GM21390 (cell line): ENCODE measurements at regions not wholly inside any gene's neighbourhood (a gene's known extent, or its start where the extent isn't known, plus 50 kb on each side); places are given as distances from the start of the nearest gene placed in this dataset.

Experiments used
- ATAC-seq: cut with Tn5 transposase; IDR thresholded peaks from one replicate; pipeline ENCODE4 v1.9.1; 2021; ENCODE audit not compliant: unreplicated experiment

DNA sequence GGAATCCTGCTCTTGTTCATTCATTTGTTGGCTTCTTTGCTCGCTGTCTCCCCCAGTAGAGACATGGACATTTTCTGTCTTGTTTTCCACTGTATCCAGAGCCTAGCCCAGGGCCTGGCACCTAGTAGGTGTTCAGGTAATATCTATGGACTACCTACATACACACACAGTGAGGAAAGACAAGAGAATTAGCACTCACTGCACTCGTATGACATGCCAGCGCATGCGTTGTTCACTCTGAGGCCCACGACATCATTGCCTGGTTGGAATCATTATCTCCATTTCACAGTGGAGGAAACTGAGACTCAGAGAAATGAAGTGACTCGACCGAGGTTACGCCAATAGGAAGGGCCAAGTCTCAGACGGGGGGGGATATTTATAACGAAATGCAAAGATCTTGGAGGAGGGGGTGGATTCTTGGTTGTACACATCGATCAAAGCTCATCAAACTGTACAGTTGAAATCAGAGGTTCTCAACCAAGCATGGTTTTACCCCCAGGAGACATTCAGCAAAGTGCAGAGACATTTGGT, 140.1 kb upstream of the PTPN1 start:
- no peak for ATAC-seq

DNA sequence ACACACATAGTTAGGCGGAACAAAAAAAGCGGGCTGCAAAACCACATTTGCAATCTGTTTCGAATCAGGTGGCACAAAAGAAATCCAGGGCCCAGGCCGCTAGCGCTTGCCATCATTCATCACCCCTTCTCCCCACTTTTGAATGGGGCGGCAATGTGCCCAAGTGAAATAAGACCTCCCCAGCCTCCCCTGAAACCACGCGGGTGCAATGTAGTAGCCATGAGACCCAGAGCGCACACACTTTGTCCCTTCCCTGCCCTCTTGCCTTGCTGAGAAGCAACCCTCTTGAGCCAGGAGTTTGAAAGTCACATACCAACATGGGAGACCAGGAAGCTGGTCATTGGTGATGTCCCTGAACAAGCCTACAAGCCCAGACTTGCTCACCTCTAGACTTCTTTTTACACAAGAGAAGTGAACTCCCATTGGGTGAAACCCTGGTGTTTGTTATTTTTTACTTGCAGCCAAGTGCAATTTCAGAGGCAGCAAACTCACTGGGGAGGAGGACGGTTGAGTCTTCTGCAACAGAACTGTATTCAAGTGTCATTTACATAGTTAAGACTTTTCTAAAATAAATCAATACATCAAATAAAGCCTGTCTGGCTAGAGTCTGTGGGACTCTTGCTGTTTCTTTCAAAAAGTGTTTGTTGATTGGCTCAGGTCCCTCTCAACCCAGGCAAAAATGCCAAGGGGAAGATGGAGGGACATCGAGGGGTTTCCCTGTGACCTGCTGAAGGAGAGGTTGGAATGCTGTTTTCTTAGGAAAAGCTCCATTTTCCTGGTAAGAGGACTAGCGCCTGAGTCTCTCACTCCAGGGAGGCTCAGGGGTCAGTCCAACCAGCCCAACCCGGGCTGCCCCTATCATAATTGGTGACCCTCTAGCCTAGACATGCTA, 138.1 kb upstream of the PTPN1 start:
- no peak for ATAC-seq

DNA sequence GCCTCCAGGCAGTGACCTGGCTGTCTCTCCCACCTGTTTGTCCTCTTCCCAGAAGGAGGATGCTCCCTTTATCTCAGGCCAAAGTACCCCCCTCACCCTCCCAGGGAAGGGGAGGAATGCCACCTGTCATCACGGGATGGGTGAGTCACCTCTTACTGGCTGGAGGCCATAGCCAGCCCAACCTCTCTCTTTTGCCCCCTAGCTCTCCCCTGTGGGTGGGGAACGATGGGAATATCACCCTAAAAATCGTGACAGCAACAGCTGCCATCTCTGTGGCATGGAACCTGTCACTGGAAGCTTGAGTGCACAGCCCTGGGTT, 137.5 kb upstream of the PTPN1 start:
- ATAC-seq = no peak

DNA sequence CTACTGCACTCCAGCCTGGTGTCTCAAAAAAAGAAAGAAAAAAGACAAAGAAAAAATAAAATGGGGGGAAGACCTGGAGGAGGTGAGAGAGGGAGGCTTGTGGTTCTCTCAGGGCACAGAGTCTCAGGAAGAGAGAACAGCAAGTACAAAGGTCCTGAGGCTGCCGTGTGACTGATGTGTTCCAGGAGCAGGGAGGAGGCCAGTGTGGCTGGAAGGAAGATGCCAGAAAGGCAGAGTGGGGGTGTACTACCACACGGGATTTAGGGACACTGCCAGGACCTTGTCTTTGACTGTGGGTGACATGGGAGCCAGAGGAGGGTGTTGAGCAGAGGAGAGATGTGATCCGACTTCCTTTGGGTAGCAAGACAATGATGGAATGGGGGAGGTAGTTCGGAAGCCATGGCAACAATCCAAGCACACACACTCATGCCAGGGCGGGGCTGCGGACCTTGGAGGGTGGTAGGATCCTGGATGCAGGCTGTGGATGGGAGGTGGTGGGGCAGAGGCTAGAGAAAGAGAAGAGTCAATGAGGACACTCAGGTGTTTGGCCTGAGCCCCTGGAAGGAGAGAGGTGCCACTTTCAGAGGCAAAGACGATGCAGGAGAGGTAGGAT, 136.4 kb upstream of the PTPN1 start:
- ATAC-seq = no peak

DNA sequence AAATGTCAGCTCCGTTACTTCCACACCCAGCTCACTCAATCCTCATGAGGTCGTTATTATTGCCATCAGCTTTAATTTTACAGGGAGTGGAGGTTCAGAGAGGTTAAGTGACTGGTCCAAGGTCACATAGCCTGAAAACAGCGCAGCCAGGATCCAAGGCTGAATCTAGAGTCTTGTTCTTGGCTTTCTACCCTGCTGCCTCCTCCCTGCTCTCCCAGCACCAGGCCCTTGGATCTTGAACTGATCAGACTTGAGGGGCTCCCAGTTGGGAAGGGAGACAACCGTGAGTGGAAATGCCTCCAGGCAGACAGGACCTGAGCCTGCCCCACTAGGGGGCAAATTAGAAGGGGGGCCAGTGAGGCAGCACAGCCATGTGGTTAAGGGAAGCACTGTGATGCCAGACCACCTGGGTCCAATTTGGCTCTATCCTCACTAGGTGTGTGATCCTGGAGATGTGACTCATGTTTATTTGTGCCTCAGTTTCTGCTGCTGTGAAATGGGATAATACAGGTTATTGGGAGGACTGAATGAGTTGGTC, 135.6 kb upstream of the PTPN1 start:
- no peak for ATAC-seq

DNA sequence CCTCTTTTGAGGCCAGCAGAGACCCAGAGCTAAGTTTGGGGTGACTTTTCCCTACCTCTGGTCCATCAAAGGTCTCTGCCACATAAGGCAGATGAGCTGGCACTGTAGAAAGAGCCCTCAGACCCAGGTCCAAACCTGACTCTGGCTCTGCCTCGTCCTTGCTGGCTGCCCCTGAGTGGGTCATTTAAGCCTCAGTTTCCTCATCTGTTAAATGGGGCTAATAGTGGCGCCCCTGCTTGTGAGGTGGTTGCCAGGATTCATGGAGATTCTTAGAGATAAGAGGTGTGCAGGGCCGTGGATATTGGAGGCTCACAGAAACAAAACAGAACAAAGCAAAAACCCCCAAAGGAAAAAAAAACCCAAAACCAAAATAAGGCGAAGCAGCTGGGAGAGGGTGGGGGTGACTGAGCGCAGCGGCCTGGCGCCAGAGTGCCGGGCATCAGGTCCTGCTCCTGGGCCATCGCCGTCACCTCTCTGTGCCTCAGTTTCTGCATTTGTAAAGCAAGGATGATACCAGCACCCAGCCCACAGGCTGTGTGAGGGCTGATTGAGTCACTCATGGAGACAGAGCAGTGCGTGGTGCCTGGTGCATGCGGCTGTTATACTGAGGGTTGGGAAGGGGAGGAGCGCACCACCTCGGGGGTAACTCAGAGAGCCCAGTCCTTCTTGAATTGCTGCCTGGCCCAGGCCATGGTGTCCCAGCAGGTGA, 133.8 kb upstream of the PTPN1 start:
- ATAC-seq = no peak

DNA sequence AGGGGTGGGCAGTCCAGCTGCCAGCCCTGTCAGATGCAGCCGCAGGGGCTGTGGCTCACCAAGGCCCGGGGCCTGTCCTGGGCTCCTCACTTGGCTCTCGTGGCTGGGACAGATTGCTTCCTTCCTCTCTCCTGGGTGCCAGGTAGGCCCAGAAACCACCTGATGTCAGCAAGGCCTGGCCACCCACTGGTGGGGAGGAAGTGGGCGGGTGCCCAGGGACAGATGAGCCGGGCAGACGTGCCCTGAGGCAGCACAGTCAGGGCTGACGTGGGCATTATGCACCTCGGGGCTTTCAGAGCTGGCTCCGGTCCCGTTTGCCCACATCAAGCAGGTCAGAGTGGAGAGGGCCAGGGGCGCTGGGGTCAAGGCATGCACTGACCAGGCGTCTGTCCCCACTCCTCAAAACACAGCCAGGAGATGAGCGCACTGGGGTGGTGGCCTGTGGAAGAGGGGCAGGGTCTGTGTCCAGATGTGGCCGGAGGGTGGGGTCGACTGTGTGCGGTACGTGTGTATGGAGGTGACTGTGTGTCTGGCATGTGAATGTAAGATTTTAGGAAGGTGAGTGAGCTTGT, 133.2 kb upstream of the PTPN1 start:
- ATAC-seq = no peak

DNA sequence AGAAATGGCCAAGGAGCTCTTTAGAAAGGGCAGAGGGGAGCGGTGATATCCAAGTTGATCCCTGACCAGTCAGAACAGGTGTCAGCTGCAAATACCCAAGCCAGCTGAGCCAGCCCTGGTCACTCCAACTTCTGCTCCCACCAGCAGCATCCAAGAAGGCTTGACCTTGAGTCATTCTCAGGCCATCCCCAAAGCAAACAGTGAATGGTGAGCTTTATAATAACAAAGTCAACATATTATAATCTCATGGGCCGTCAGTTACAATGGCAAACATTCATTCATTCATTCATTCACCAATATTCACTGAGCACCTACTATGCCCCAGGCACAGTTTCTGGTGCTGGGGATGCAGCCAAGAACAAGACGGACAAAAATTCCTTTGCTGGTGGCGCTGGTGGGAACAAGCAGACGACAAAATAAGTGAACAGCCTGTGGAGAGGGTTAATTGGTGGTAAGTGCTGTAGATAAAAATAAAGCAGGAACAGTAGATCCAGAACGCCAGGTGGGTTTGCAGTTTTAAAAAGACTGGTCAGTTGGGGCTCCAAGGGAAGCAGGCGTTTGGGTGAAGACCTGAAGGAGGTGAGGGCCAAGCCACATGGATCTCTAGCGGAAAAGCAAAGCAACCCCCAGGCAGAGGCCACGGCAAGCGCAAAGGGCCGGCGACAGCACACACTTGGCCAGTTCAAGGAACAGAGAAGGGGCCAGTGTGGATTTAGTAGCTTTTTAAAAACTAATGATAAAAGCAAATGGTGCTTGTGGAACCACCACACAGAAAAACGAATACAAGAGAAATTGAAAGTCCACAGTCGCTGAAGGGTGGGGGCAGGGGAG, 131.8 kb upstream of the PTPN1 start:
- ATAC-seq = no peak

DNA sequence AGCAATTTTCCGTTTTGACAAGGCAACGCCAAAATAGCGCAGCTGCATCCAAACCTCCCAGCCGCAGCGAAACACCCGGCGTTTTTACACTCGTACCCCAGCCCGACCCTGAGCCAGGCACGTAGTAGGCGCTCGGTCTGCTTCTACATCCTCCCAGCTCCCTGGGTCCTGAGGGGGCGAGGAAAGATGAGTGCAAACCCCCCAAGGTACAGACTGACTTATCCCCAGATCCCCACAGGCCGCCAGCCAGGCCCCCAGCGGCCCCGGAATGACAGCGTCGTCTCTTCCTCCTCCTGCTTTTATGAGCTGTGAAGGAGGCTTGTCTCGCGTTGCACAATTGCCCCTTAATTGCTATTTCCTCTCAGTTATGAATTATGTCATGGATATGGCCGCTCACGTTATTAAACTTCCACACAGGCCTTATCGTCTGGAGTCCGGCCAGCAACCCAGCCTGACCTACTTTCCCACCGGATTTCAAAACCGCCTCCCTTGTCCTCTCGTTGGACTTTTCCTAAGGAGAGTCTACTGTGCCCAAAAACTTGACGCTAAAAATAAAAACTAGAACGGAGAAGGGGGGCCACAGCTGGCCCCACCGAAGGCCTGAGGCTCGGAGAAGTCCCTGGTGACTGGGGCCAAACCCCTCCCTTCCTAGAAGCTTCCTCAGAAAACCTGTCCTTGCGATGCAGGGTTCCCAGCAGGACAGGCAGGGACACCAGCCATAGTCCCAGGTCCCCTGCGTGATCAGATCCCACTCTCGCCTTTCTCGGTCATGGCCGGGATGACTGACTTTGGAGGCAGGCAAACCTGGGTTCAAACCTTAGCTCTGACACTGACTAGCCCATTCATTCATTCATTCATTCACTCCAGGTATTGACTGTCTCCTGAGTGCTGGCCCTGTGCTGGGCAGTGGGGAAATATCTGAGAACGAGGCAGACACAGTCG, 130.9 kb upstream of the PTPN1 start:
- ATAC-seq = no peak

DNA sequence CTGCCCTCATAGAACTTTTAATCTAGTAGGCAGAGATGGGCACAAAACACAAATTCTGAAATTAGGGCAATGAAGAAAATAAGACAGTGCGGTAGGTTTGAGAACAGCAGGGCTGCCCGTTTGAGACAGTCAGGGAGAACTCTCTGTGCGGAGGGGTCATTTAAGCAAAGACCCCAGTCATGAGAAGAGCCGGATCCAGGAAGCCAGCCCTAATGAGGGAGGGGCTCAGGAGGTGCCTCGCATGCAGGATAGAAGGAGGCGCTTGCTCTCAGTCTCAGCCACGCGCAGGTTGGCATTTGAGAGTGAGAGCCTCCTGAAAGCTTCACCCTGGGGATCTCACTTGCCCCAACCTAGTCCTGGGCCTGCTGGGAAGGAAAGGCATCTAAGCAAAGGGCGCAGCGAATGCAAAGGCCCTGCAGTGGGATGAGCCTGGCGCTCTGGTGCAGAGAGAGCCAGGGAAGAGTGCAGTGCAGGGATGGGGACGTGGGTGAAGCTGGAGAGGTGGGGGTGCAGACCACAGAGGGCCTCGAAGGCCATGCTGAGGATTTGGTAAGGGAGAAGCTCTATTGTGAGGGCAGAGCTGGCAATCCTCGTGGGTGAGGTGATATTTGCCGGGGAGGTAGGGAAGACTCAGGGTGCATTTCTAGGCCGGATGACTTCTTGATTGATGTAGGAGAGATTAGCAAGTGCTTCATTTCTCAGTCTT, 130.0 kb upstream of the PTPN1 start:
- ATAC-seq = no peak

DNA sequence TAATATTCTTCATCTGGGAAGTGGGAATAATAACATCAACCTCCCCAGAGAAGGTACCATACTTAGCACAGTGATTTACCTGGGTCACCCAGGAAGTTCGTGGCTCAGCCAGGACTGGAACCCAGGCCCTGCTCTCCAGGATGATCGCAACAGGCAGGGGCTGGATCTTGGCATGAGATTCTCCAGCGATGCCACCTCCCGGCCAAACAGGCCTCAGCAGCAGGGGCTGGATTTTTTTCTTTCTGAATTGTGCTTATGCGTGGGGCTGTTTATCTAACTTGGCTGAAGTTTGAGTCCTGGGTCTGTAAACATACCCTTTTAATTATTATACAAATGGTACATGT, 129.5 kb upstream of the PTPN1 start:
- ATAC-seq = no peak

DNA sequence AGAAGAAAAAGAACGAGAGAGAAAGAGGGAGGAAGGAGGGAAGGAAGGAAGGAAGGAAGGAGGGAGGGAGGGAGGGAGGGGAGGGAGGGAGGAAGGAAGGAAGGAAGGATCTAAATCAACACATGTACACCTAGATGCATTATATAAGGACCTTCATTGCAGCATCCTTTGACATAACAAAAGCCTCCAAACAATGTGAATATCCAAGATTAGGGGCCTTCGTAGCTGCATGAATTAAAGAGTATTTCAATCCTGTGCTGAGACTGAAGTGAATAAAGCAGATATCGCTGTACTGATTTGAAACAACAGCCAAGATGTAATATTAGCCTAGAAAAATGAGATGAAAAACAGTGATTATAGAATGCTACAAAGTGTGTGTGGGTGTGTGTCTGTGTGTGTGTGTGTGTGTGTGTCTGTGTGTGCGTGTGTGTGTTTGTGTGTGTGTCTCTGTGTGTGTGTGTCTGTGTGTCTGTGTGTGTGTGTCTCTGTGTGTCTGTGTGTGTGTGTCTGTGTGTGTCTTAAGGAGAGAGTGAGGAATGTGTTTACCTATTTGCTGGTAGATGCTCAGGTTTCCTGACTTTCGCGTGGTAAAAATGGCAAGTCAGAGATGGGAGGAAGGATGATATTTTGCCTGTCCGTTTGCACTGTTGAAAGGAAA, 129.0 kb upstream of the PTPN1 start:
- no peak for ATAC-seq

DNA sequence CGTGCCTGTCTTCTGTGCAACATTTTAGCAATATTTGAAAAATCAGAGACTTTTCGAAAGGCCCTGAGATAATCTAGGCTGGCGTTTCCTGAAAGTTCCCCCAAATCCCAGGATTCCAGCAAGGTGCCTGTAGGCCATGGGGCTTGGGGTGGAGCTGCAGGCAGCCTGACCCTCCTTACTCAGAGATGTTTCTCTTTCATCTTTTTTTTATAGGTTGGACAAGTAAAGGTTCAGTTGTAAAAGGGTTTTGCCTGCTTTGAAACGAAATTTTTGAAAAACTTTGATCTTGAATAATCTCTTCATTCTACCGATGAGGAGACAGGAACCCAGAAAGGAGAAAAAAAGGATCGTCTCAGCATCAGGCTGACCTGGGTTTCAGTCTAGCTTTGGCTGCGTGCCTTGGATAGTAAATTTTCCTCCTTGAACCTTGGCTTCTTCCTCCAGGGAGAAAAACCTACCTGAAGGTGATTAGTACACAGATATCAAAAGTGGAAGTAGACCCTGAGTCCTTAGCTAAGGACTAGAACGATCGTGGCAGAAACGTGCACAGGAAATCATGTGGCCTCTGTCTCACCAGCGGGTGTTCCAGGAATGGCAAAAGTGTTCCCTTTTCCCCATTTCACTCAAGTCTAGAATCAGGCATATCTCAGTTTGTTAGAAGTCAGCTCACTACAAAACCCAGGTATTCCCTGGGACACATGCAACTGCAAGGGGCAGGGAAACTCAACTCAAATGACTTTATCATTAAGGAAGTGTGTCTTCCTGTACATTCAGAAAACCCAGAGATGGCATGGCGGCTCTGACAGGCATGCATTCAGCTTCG, 128.2 kb upstream of the PTPN1 start:
- no peak for ATAC-seq

DNA sequence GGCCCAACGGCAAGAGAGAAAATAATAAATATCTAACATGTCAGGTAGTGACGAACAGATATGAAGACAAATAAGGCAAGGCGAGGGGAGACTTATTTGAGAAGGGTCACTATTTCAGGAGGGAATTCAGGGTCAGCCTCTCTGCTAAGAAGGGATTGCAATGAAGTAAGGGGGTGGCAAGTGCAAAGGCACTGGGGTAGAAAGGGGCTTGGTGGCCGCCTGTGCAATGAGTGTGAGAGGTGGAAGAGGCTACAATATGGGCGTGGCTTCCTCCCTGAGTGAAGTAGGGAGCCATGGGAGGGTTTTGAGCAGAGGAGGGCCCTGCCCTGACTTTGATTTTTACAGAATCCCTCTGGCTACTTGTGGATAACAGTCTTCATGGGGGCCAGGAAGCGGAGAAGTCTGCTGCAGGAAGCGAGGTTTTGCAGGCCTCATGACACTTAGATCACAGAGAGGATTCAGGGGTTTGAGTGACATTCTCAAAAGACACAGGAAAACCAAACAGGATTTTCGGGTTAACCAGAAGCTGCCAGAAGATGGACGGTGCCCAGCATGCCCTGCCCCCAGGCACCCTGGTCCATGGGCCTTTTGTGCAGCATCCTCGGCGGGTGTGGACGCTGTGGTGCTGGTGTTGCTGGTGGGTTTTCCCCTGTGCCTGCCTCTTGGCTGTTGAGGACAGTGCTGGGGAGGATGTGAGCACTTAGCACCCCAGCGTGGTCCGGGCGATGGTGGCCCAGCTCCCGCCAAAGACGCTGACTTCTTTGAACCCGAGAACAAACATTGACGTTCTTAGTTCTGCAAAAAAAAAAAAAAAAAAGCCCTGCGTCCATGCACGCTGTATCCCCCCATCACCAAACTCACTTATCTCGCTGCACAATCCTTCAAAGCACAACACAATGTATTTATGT, 124.2 kb upstream of the PTPN1 start:
- ATAC-seq = no peak

DNA sequence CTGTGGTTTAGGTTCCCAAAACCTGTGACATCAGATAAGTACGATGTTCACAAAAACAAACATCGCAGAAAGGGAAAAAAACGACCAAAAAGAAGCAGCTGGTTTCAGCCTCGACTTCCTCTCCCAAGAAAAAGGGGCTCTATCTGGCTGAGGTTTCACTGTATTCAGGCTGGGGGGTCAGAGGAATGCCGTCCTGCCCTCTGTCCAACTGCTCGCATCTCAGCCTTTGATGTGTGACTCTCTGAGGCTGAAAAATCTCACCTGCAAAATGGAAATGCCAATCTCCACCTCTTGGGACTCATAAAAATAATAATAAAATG, 123.6 kb upstream of the PTPN1 start:
- ATAC-seq = no peak

DNA sequence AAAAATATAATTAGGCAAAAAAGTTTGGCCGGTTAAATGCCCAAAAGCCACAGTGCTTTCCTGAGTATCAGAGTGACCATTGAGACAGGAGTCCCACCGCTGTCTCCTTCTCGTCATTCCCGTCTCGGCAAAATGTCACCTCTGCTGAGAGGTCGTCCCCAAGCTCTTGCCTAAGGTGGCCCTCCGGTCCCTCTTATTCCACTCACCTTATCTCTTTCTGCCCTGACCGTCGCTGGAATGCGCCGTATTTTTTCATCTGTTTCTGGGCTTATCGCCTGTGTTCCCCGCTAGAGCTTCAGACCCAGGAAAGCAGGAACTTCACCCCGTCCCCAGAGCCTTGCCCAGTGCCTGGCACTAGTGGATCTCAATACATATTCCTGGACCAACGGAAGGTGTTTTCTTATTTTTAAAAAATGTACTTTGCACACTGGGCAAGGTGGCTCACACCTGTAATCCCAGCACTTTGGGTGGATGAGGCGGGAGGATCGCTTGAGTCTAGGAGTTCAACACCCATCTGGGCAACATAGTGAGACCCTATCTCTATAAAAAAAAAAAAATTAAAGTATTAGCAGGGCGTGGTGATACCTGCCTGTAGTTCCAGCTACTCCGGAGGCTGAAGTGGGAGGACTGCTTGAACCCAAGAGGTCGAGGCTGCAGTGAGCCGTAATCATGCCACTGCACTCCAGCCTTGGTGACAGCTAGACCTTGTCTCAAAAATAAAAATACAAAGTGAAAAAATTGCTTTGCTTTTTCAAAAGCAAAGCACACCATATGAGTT, 122.8 kb upstream of the PTPN1 start:
- ATAC-seq = no peak
